ENCODE measurements at regions not wholly inside any gene's neighbourhood (a gene's known extent, or its start where the extent isn't known, plus 50 kb on each side); places are given as distances from the start of the nearest gene placed in this dataset.
"Not testable (repeated sequence)": the region's sequence is repeated elsewhere in the genome, so short reads cannot be mapped to it uniquely, and the experiment has no call there.

DNA sequence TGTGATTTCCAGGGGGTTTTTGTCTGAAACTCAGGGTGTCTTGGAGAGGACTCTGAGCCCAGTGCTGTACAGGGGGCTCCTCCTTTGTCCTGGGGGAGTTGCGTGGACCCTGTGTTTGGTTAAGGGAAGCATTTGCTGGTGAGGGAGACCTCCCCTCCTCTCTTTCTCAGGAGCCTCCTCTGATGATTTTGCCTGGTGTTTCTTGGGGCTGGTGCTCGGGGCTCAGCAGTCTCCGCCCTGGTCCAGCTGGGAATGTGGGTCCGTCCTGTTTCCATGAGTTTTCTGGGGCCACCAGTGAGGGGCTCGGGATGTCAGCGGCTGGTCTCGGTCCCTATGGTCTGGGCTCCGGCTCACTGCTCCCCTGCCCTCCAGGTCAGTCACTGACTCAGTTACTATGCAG is 149.1 kb upstream of the POTEB2 start:
- H4K20me1 ChIP-seq (replicated peaks; ENCODE audit: control insufficient read depth, extremely low read depth, insufficient read depth, low read length); H3K9me1 ChIP-seq (replicated peaks; ENCODE audit: control insufficient read depth, extremely low read depth, insufficient read depth, low read length); H3K36me3 ChIP-seq (ENCODE audit: control insufficient read depth in 2 of 2, extremely low read depth in 1 of 2, insufficient read depth in 2 of 2, low read length in 2 of 2); FAIRE-seq; DNase-seq (ENCODE audit: low read depth, low spot score); H3K27me3 ChIP-seq (ENCODE audit: control insufficient read depth in 2 of 2, insufficient read depth in 2 of 2, low read length in 2 of 2); POLR2A ChIA-PET; CTCF ChIA-PET; H3K79me2 ChIP-seq (ENCODE audit: control insufficient read depth, insufficient read depth, low read length); H3K4me1 ChIP-seq (ENCODE audit: control insufficient read depth, extremely low read depth, insufficient read depth, low read length); H3K27ac ChIP-seq (ENCODE audit: insufficient read depth, low read depth, low read length); H3K9ac ChIP-seq (replicated peaks; ENCODE audit: extremely low read depth, insufficient read depth, low read length); H3K9me3 ChIP-seq (replicated peaks; ENCODE audit: control insufficient read depth, insufficient read depth, low read length); BruUV-seq (replicated peaks); intact Hi-C loops (cut with micrococcal nuclease); H3K4me3 ChIP-seq (replicated peaks in 1 of 3; ENCODE audit: insufficient read depth in 1 of 3, low read depth in 1 of 3, low read length in 3 of 3); H3K4me2 ChIP-seq (ENCODE audit: insufficient read depth, low read length); H2AFZ ChIP-seq (ENCODE audit: low read depth, low read length); dilution Hi-C loops (cut with MboI; ENCODE audit: extremely low pct_ligation_motif_present, low sequenced_read_pairs): not testable (repeated sequence)

DNA sequence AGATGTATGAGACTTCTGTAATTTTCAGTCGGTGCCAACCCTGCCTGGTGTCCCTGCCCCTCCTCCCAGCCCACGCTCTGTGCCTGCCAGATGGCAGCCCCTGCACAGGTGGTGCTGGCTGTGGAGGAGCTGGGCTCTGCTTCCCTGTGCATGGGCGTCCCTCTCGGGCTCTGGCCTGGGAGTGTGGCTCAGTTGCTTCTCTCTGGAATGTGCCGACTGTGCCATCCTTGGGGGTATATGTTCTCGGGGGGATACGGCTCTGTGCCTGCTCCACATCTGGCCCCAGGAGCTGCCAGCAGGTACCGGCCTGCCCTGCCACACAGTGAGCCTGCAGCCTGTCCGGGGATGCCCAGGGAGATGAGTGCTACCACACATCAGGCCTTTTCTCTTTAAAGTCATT is 147.2 kb upstream of the POTEB2 start:
- H3K9me1 ChIP-seq (replicated peaks; ENCODE audit: control insufficient read depth, extremely low read depth, insufficient read depth, low read length); H3K79me2 ChIP-seq (ENCODE audit: control insufficient read depth, insufficient read depth, low read length); H2AFZ ChIP-seq (ENCODE audit: low read depth, low read length); BruUV-seq (replicated peaks); H3K27me3 ChIP-seq (ENCODE audit: control insufficient read depth in 2 of 2, insufficient read depth in 2 of 2, low read length in 2 of 2); H3K4me1 ChIP-seq (ENCODE audit: control insufficient read depth, extremely low read depth, insufficient read depth, low read length); intact Hi-C loops (cut with micrococcal nuclease); H3K4me2 ChIP-seq (ENCODE audit: insufficient read depth, low read length); POLR2A ChIA-PET; DNase-seq (ENCODE audit: low read depth, low spot score); dilution Hi-C loops (cut with MboI; ENCODE audit: extremely low pct_ligation_motif_present, low sequenced_read_pairs); H4K20me1 ChIP-seq (replicated peaks; ENCODE audit: control insufficient read depth, extremely low read depth, insufficient read depth, low read length); H3K9me3 ChIP-seq (replicated peaks; ENCODE audit: control insufficient read depth, insufficient read depth, low read length); FAIRE-seq; H3K27ac ChIP-seq (ENCODE audit: insufficient read depth, low read depth, low read length); H3K36me3 ChIP-seq (ENCODE audit: control insufficient read depth in 2 of 2, extremely low read depth in 1 of 2, insufficient read depth in 2 of 2, low read length in 2 of 2); CTCF ChIA-PET; H3K9ac ChIP-seq (replicated peaks; ENCODE audit: extremely low read depth, insufficient read depth, low read length); H3K4me3 ChIP-seq (replicated peaks in 1 of 3; ENCODE audit: insufficient read depth in 1 of 3, low read depth in 1 of 3, low read length in 3 of 3): not testable (repeated sequence)

DNA sequence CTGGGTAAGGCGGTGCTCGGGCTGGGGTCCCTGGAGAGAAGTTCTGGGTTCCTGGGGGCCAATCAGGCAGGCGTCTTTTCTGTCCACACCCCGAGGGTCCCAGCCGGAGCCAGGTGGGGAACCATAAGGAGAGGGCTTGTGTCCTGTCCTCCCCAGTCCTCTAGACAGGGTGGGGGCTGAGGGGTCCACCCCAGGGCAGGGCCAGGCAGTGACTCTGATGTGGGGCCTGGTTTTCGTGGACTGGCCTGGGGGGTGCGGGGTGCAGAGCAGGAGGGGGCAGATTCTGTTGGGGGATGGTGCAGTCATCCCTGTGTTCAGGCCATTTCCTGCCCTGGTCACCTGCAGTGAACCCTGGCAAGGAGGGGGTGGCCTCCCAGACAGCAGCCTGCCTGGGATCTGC is 143.5 kb upstream of the POTEB2 start:
- H3K27ac ChIP-seq (ENCODE audit: insufficient read depth, low read depth, low read length); H2AFZ ChIP-seq (ENCODE audit: low read depth, low read length); dilution Hi-C loops (cut with MboI; ENCODE audit: extremely low pct_ligation_motif_present, low sequenced_read_pairs); H4K20me1 ChIP-seq (replicated peaks; ENCODE audit: control insufficient read depth, extremely low read depth, insufficient read depth, low read length); CTCF ChIA-PET; DNase-seq (ENCODE audit: low read depth, low spot score); FAIRE-seq; H3K79me2 ChIP-seq (ENCODE audit: control insufficient read depth, insufficient read depth, low read length); H3K36me3 ChIP-seq (ENCODE audit: control insufficient read depth in 2 of 2, extremely low read depth in 1 of 2, insufficient read depth in 2 of 2, low read length in 2 of 2); H3K27me3 ChIP-seq (ENCODE audit: control insufficient read depth in 2 of 2, insufficient read depth in 2 of 2, low read length in 2 of 2); H3K9me1 ChIP-seq (replicated peaks; ENCODE audit: control insufficient read depth, extremely low read depth, insufficient read depth, low read length); H3K9ac ChIP-seq (replicated peaks; ENCODE audit: extremely low read depth, insufficient read depth, low read length); H3K4me3 ChIP-seq (replicated peaks in 1 of 3; ENCODE audit: insufficient read depth in 1 of 3, low read depth in 1 of 3, low read length in 3 of 3); BruUV-seq (replicated peaks); H3K4me2 ChIP-seq (ENCODE audit: insufficient read depth, low read length); intact Hi-C loops (cut with micrococcal nuclease); H3K4me1 ChIP-seq (ENCODE audit: control insufficient read depth, extremely low read depth, insufficient read depth, low read length); H3K9me3 ChIP-seq (replicated peaks; ENCODE audit: control insufficient read depth, insufficient read depth, low read length); POLR2A ChIA-PET: not testable (repeated sequence)

DNA sequence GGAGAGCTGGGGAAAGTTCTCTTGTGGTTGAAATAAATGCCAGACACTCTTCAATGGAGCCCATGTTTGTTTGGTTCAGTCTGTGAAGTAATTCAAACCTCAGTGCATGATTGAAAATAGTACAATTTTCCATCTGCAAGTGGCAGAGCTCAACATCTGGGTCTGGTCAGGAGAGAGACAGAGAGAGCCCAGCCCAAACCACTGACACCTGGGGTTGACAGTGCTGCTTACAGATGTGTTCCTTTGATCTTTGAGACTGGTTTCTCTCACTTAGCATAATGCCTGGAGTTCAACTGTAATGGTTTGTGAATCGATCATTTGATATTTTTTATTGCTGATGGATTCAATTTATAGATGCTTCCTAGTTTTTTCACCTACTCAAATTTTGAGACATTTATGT is 137.3 kb upstream of the POTEB2 start:
- POLR2A ChIA-PET; H2AFZ ChIP-seq (ENCODE audit: low read depth, low read length); H3K36me3 ChIP-seq (ENCODE audit: control insufficient read depth in 2 of 2, extremely low read depth in 1 of 2, insufficient read depth in 2 of 2, low read length in 2 of 2); H3K9ac ChIP-seq (replicated peaks; ENCODE audit: extremely low read depth, insufficient read depth, low read length); H3K4me1 ChIP-seq (ENCODE audit: control insufficient read depth, extremely low read depth, insufficient read depth, low read length); H3K9me3 ChIP-seq (replicated peaks; ENCODE audit: control insufficient read depth, insufficient read depth, low read length); H3K27me3 ChIP-seq (ENCODE audit: control insufficient read depth in 2 of 2, insufficient read depth in 2 of 2, low read length in 2 of 2); FAIRE-seq; CTCF ChIA-PET; H3K9me1 ChIP-seq (replicated peaks; ENCODE audit: control insufficient read depth, extremely low read depth, insufficient read depth, low read length); H3K27ac ChIP-seq (ENCODE audit: insufficient read depth, low read depth, low read length); H3K4me3 ChIP-seq (replicated peaks in 1 of 3; ENCODE audit: insufficient read depth in 1 of 3, low read depth in 1 of 3, low read length in 3 of 3); H3K4me2 ChIP-seq (ENCODE audit: insufficient read depth, low read length); H4K20me1 ChIP-seq (replicated peaks; ENCODE audit: control insufficient read depth, extremely low read depth, insufficient read depth, low read length); H3K79me2 ChIP-seq (ENCODE audit: control insufficient read depth, insufficient read depth, low read length); BruUV-seq (replicated peaks); intact Hi-C loops (cut with micrococcal nuclease); DNase-seq (ENCODE audit: low read depth, low spot score); dilution Hi-C loops (cut with MboI; ENCODE audit: extremely low pct_ligation_motif_present, low sequenced_read_pairs): not testable (repeated sequence)

Measured in endothelial cell of umbilical vein (primary cell).